SK-N-SH (cell line): ENCODE measurements at regions not wholly inside any gene's neighbourhood (a gene's known extent, or its start where the extent isn't known, plus 50 kb on each side); places are given as distances from the start of the nearest gene placed in this dataset.

ENCODE experiments used
- CTCF ChIA-PET: fragments of 300-600, 350-600 bp; formaldehyde crosslinking; extraction: SDS; loops from one replicate; lab custom pipeline; 2021; lab: Yijun Ruan, JAX
- POLR2A ChIA-PET: fragments of 350-600 bp; sonication (Branson Sonifier 250); formaldehyde crosslinking; extraction: SDS; loops from one replicate; lab custom pipeline; 2020; ENCODE audit warnings: antibody characterized with exemption, inconsistent platforms; lab: Yijun Ruan, JAX
- DNase-seq: peaks from one replicate; pipeline ENCODE4 v3.0.0; 2012
- H2AFZ ChIP-seq: fragments of 200-600 bp; sonication (generic); 2 replicates; pipeline ENCODE4 v1.8.1; 2016; ENCODE audit warnings: antibody characterized with exemption, mild to moderate bottlenecking, low read depth
- H3F3A ChIP-seq: fragments of 200-600 bp; sonication (generic); replicated peaks from 2 replicates; pipeline ENCODE3; 2016; ENCODE audit warnings: antibody characterized with exemption, mild to moderate bottlenecking; ENCODE audit not compliant: insufficient read depth
- H3K27ac ChIP-seq, 2 experiments: fragments of 200-500 bp in 1 of 2; fragments of 200-600 bp in 1 of 2; sonication (Bioruptor generic) in 1 of 2; sonication (generic), shearing (Covaris generic) in 1 of 2; 2 replicates each; pipeline versions ENCODE4 v1.5.1 to v1.6.1; 2014 to 2016; ENCODE audit warnings: low read depth in 2 of 2, inconsistent platforms in 1 of 2, low read length in 1 of 2, mild to moderate bottlenecking in 1 of 2, mixed read lengths in 1 of 2
- H3K27me3 ChIP-seq: fragments of 200-600 bp; sonication (generic), shearing (Covaris generic); 2 replicates; pipeline ENCODE4 v1.6.1; 2016; ENCODE audit warnings: mixed run types; ENCODE audit not compliant: insufficient read depth
- H3K36me3 ChIP-seq, 2 experiments: fragments of 200-500 bp in 1 of 2; fragments of 200-600 bp in 1 of 2; sonication (Bioruptor generic) in 1 of 2; sonication (generic) in 1 of 2; replicated peaks in 1 of 2; 2 replicates each; pipeline versions ENCODE3 to v1.5.1; 2014 to 2016; ENCODE audit warnings: low read length in 1 of 2, mild to moderate bottlenecking in 1 of 2; ENCODE audit not compliant: insufficient read depth in 2 of 2, control insufficient read depth in 1 of 2
- H3K4me1 ChIP-seq, 2 experiments: fragments of 200-500 bp in 1 of 2; fragments of 200-600 bp in 1 of 2; sonication (Bioruptor generic) in 1 of 2; sonication (generic), shearing (Covaris generic) in 1 of 2; 2 replicates each; pipeline versions ENCODE4 v1.5.1 to v1.6.1; 2014 to 2016; ENCODE audit warnings: low read depth in 1 of 2, low read length in 1 of 2, mixed run types in 1 of 2; ENCODE audit not compliant: insufficient read depth in 2 of 2, control insufficient read depth in 1 of 2
- H3K4me2 ChIP-seq: fragments of 200-600 bp; sonication (generic), shearing (Covaris generic); 2 replicates; pipeline ENCODE4 v1.6.1; 2017; ENCODE audit warnings: mixed run types
- H3K4me3 ChIP-seq, 2 experiments: fragments of 200-500 bp in 1 of 2; fragments of 200-600 bp in 1 of 2; sonication (Bioruptor generic) in 1 of 2; sonication (generic), shearing (Covaris generic) in 1 of 2; 2 replicates each; pipeline versions ENCODE4 v1.5.1 to v1.8.1; 2014 to 2016; ENCODE audit warnings: low read depth in 2 of 2, inconsistent platforms in 1 of 2, low read length in 1 of 2, mild to moderate bottlenecking in 1 of 2, mixed read lengths in 1 of 2, moderate library complexity in 1 of 2
- H3K79me2 ChIP-seq: fragments of 200-600 bp; sonication (generic); 2 replicates; pipeline ENCODE4 v1.8.1; 2017; ENCODE audit warnings: mild to moderate bottlenecking; ENCODE audit not compliant: insufficient read depth
- H3K9ac ChIP-seq: fragments of 200-600 bp; sonication (generic); 2 replicates; pipeline ENCODE4 v1.6.1; 2017; ENCODE audit warnings: mixed run types
- H3K9me2 ChIP-seq: fragments of 200-600 bp; sonication (generic); 2 replicates; pipeline ENCODE4 v1.6.1; 2017; ENCODE audit warnings: mixed run types
- H3K9me3 ChIP-seq: fragments of 200-600 bp; sonication (generic); 2 replicates; pipeline ENCODE4 v1.6.1; 2017; ENCODE audit warnings: mixed run types, mild to moderate bottlenecking, moderate library complexity
- H4K20me1 ChIP-seq: fragments of 200-600 bp; sonication (generic); 2 replicates; pipeline ENCODE4 v1.6.1; 2017; ENCODE audit warnings: mild to moderate bottlenecking, mixed run types; ENCODE audit not compliant: insufficient read depth
- EZH2phosphoT487 ChIP-seq: fragments of 200-600 bp; sonication (generic); IDR thresholded peaks from 2 replicates; pipeline ENCODE4 v1.6.1; 2017; ENCODE audit warnings: low read depth, mixed run types, mild to moderate bottlenecking, antibody characterized with exemption, moderate library complexity, borderline replicate concordance
- FOSL2 ChIP-seq: IDR thresholded peaks from 2 replicates; pipeline ENCODE4 v1.4.0; 2012; ENCODE audit warnings: low read depth, mild to moderate bottlenecking, moderate library complexity, borderline replicate concordance
- FOXJ3 ChIP-seq: sonication (generic); formaldehyde crosslinking; IDR thresholded peaks from 2 replicates; pipeline ENCODE4 v1.5.1; 2020; ENCODE audit warnings: mild to moderate bottlenecking, missing genetic modification reagents
- FOXM1 ChIP-seq: IDR thresholded peaks from 2 replicates; pipeline ENCODE4 v1.4.0; 2012; ENCODE audit warnings: low read depth, mild to moderate bottlenecking
- MAX ChIP-seq: IDR thresholded peaks from 2 replicates; pipeline ENCODE4 v1.4.0; 2012; ENCODE audit warnings: low read depth
- MXI1 ChIP-seq: IDR thresholded peaks from 2 replicates; pipeline ENCODE4 v1.6.1; 2012; ENCODE audit warnings: mild to moderate bottlenecking, low read depth, low read length, improper control_type of control experiment
- NFIC ChIP-seq: IDR thresholded peaks from 2 replicates; pipeline ENCODE4 v1.4.0; 2012; ENCODE audit warnings: borderline replicate concordance
- NRF1 ChIP-seq: IDR thresholded peaks from 2 replicates; pipeline ENCODE4 v1.6.1; 2012; ENCODE audit warnings: low read depth, mild to moderate bottlenecking, low read length
- POLR2AphosphoS5 ChIP-seq: IDR thresholded peaks from 2 replicates; pipeline ENCODE4 v1.6.1; 2012; ENCODE audit warnings: low read depth, low read length
- RCOR1 ChIP-seq: fragments of 150-350 bp; IDR thresholded peaks from 2 replicates; pipeline ENCODE4 v1.6.1; 2017; ENCODE audit warnings: antibody characterized with exemption, low read length
- REST ChIP-seq: IDR thresholded peaks from 2 replicates; pipeline ENCODE4 v1.6.1; 2012; ENCODE audit warnings: mild to moderate bottlenecking, low read depth, low read length, moderate library complexity
- RFX5 ChIP-seq: IDR thresholded peaks from 2 replicates; pipeline ENCODE4 v1.6.1; 2012; ENCODE audit warnings: mild to moderate bottlenecking, improper control_type of control experiment, low read length
- SIN3A ChIP-seq: IDR thresholded peaks from 2 replicates; pipeline ENCODE4 v1.6.1; 2012; ENCODE audit warnings: low read depth, mild to moderate bottlenecking, low read length, moderate library complexity, borderline replicate concordance
- SMC3 ChIP-seq: IDR thresholded peaks from 2 replicates; pipeline ENCODE4 v1.6.1; 2012; ENCODE audit warnings: low read depth, low read length, improper control_type of control experiment
- TAF1 ChIP-seq: IDR thresholded peaks from 2 replicates; pipeline ENCODE4 v1.6.1; 2012; ENCODE audit warnings: low read depth, mild to moderate bottlenecking, low read length, moderate library complexity, borderline replicate concordance
- TEAD4 ChIP-seq: IDR thresholded peaks from 2 replicates; pipeline ENCODE4 v1.4.0; 2012; ENCODE audit warnings: mild to moderate bottlenecking, borderline replicate concordance; ENCODE audit not compliant: insufficient read depth
- ZBTB33 ChIP-seq: IDR thresholded peaks from 2 replicates; pipeline ENCODE4 v1.4.0; 2012; ENCODE audit warnings: low read depth, borderline replicate concordance
- WGBS: methylation state at CpG from one replicate; pipeline ENCODE4 v1.1.6; 2017; ENCODE audit warnings: low lambda C conversion rate; 5-methylcytosine and 5-hydroxymethylcytosine counted together
- TF ChIP-seq, protein P1 (sequence below): fragments of 150-350 bp; IDR thresholded peaks from 2 replicates; pipeline ENCODE4 v1.6.1; 2016; ENCODE audit warnings: mild to moderate bottlenecking, low read depth, low read length
- TF ChIP-seq, protein P2 (sequence below): fragments of 200-600 bp; sonication (generic); IDR thresholded peaks from 2 replicates; pipeline ENCODE4 v1.6.1; 2017; ENCODE audit warnings: antibody characterized with exemption, mild to moderate bottlenecking, moderate library complexity

DNA sequence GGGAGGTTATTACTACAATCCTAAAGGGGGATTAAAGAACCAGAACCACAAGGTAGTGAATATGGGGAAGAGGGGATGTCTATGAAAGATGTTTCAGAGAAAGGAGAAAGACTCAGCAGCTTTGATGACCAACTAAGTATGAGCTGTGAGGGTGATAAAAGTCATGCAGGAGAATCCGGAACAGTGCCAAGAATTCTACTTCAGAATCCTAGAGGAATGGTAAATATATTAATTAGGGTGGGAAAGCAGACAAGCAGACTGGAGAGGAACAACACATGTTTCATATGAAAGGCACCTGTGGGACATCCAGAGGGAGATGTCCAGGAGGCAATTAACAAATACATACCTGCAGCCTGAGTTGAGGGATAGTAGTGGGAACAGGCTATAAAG, 642.2 kb upstream of the DIPK2B start:
- Histone ChIP-seq H3K27me3 (no peaks in the 10 kb centered on the region; the same call in 1 of the 2 replicates), H3K36me3 (peaks cover 0 to 32% of the 10 kb centered on the region in 2 experiments), H4K20me1 (no peaks in the 10 kb centered on the region), H3K79me2 (peaks cover 94% of the 10 kb centered on the region), H3K9me3 (no peaks in the 10 kb centered on the region), H3K4me1 (peaks cover 0 to 22% of the 10 kb centered on the region in 2 experiments; a peak in 2 of 4 replicates), H3K9me2 (no peaks in the 10 kb centered on the region), H3K27ac (peak overlapping the region in 1 of 2 experiments; percentile 42; a peak in 3 of 4 replicates), H2AFZ (no peak overlapping the region), H3K9ac (no peak overlapping the region), H3F3A (peaks cover 12% of the 10 kb centered on the region), H3K4me3 (no peak overlapping the region), H3K4me2 (no peak overlapping the region)
- CTCF ChIA-PET, result no interaction called here
- DNase-seq, result no peak
- TF ChIP-seq FOXJ3 (CRISPR knock-in tag) (no peak), TAF1 (no peak), EZH2phosphoT487 (no peak), TEAD4 (no peak), NRF1 (no peak), SMC3 (no peak), RCOR1 (no peak), ZBTB33 (no peak), REST (no peak), NFIC (no peak), POLR2AphosphoS5 (no peak), RFX5 (no peak), FOSL2 (no peak), MXI1 (no peak), MAX (no peak), FOXM1 (no peak), SIN3A (no peak)
- TF ChIP-seq, protein P1, sequence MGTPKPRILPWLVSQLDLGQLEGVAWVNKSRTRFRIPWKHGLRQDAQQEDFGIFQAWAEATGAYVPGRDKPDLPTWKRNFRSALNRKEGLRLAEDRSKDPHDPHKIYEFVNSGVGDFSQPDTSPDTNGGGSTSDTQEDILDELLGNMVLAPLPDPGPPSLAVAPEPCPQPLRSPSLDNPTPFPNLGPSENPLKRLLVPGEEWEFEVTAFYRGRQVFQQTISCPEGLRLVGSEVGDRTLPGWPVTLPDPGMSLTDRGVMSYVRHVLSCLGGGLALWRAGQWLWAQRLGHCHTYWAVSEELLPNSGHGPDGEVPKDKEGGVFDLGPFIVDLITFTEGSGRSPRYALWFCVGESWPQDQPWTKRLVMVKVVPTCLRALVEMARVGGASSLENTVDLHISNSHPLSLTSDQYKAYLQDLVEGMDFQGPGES, result no peak
- TF ChIP-seq, protein P2, sequence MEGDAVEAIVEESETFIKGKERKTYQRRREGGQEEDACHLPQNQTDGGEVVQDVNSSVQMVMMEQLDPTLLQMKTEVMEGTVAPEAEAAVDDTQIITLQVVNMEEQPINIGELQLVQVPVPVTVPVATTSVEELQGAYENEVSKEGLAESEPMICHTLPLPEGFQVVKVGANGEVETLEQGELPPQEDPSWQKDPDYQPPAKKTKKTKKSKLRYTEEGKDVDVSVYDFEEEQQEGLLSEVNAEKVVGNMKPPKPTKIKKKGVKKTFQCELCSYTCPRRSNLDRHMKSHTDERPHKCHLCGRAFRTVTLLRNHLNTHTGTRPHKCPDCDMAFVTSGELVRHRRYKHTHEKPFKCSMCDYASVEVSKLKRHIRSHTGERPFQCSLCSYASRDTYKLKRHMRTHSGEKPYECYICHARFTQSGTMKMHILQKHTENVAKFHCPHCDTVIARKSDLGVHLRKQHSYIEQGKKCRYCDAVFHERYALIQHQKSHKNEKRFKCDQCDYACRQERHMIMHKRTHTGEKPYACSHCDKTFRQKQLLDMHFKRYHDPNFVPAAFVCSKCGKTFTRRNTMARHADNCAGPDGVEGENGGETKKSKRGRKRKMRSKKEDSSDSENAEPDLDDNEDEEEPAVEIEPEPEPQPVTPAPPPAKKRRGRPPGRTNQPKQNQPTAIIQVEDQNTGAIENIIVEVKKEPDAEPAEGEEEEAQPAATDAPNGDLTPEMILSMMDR, result no peak
- POLR2A ChIA-PET, result no interaction called here
- WGBS, result 8% methylated on average over 1 of the region's 1 CpG
